ENCODE measurements at regions not wholly inside any gene's neighbourhood (a gene's known extent, or its start where the extent isn't known, plus 50 kb on each side); places are given as distances from the start of the nearest gene placed in this dataset.

- DNase-seq (ENCODE audit: low read depth): no peak
Measured at GRCh38 chr6:50217841-50218240, 168.1 kb upstream of the DEFB112 start.

GRCh38 chr6:50236164-50236563, 186.4 kb upstream of the DEFB112 start:
- DNase-seq (ENCODE audit: low read depth): no peak

- no peak for DNase-seq (ENCODE audit: low read depth)
Measured at GRCh38 chr6:50239853-50240252, 190.1 kb upstream of the DEFB112 start.

- DNase-seq (ENCODE audit: low read depth): no peak
Measured at GRCh38 chr6:50240986-50241385, 191.3 kb upstream of the DEFB112 start.

GRCh38 chr6:50249493-50249892, 199.8 kb upstream of the DEFB112 start:
- peak; percentile 50 for DNase-seq (ENCODE audit: low read depth)

- no peak for DNase-seq (ENCODE audit: low read depth)
Measured at GRCh38 chr6:50257322-50257721, 207.6 kb upstream of the DEFB112 start.

GRCh38 chr6:50259903-50260302, 210.2 kb upstream of the DEFB112 start:
- DNase-seq (ENCODE audit: low read depth): no peak

- no peak for DNase-seq (ENCODE audit: low read depth)
Measured at GRCh38 chr6:50264995-50265571, 215.4 kb upstream of the DEFB112 start.

GRCh38 chr6:50270415-50270814, 220.7 kb upstream of the DEFB112 start:
- DNase-seq (ENCODE audit: low read depth): no peak

- peak; percentile 1 for DNase-seq (ENCODE audit: low read depth)
Measured at GRCh38 chr6:50271266-50271665, 221.5 kb upstream of the DEFB112 start.

- no peak for DNase-seq (ENCODE audit: low read depth)
Measured at GRCh38 chr6:50271817-50272216, 222.1 kb upstream of the DEFB112 start.

GRCh38 chr6:50272611-50273010, 222.9 kb upstream of the DEFB112 start:
- no peak for DNase-seq (ENCODE audit: low read depth)

GRCh38 chr6:50276771-50277261, 227.1 kb upstream of the DEFB112 start:
- no peak for DNase-seq (ENCODE audit: low read depth)

- DNase-seq (ENCODE audit: low read depth): no peak
Measured at GRCh38 chr6:50277774-50278173, 228.0 kb upstream of the DEFB112 start.

- DNase-seq (ENCODE audit: low read depth): no peak
Measured at GRCh38 chr6:50278663-50279062, 228.9 kb upstream of the DEFB112 start.

- DNase-seq (ENCODE audit: low read depth): no peak
Measured at GRCh38 chr6:50285735-50286134, 236.0 kb upstream of the DEFB112 start.

- no peak for DNase-seq (ENCODE audit: low read depth)
Measured at GRCh38 chr6:50288241-50288640, 238.5 kb upstream of the DEFB112 start.

- no peak for DNase-seq (ENCODE audit: low read depth)
Measured at GRCh38 chr6:50288881-50289280, 239.2 kb upstream of the DEFB112 start.

GRCh38 chr6:50289366-50289765, 239.6 kb upstream of the DEFB112 start:
- no peak for DNase-seq (ENCODE audit: low read depth)

GRCh38 chr6:50301307-50301706, 251.6 kb upstream of the DEFB112 start:
- DNase-seq (ENCODE audit: low read depth): no peak

GRCh38 chr6:50305660-50306059, 255.9 kb upstream of the DEFB112 start:
- DNase-seq (ENCODE audit: low read depth): no peak

- DNase-seq (ENCODE audit: low read depth): no peak
Measured at GRCh38 chr6:50318536-50318935, 268.8 kb upstream of the DEFB112 start.

GRCh38 chr6:50330347-50330746, 280.6 kb upstream of the DEFB112 start:
- no peak for DNase-seq (ENCODE audit: low read depth)

- DNase-seq (ENCODE audit: low read depth): no peak
Measured at GRCh38 chr6:50330963-50331362, 281.2 kb upstream of the DEFB112 start.

- DNase-seq (ENCODE audit: low read depth): no peak
Measured at GRCh38 chr6:50333696-50334095, 284.0 kb upstream of the DEFB112 start.

Measured in iris pigment epithelial cell (primary cell).